Ovary (tissue), 3 donors: ENCODE measurements at regions not wholly inside any gene's neighbourhood (a gene's known extent, or its start where the extent isn't known, plus 50 kb on each side); places are given as distances from the start of the nearest gene placed in this dataset.

Experiments
- EP300 ChIP-seq: sonication (generic); formaldehyde crosslinking; IDR thresholded peaks from one replicate; pipeline ENCODE4 v1.6.1; 2017; ENCODE audit warnings: antibody characterized with exemption
- POLR2A ChIP-seq: fragments of 450-650 bp; IDR thresholded peaks from one replicate; pipeline ENCODE4 v1.6.1; 2017; ENCODE audit warnings: antibody characterized with exemption, mild to moderate bottlenecking, moderate library complexity
- TF ChIP-seq, protein P1 (sequence below), 3 donors: fragments of 450-650 bp in 2 of 3; fragments of 200-600 bp in 1 of 3; IDR thresholded peaks; one replicate each; pipeline versions ENCODE4 v1.5.1 to v1.8.0; 2016 to 2022; ENCODE audit warnings: antibody characterized with exemption in 3 of 3, mild to moderate bottlenecking in 1 of 3
- donor health status: DM: no; HTN: no; CAD: no.

DNA sequence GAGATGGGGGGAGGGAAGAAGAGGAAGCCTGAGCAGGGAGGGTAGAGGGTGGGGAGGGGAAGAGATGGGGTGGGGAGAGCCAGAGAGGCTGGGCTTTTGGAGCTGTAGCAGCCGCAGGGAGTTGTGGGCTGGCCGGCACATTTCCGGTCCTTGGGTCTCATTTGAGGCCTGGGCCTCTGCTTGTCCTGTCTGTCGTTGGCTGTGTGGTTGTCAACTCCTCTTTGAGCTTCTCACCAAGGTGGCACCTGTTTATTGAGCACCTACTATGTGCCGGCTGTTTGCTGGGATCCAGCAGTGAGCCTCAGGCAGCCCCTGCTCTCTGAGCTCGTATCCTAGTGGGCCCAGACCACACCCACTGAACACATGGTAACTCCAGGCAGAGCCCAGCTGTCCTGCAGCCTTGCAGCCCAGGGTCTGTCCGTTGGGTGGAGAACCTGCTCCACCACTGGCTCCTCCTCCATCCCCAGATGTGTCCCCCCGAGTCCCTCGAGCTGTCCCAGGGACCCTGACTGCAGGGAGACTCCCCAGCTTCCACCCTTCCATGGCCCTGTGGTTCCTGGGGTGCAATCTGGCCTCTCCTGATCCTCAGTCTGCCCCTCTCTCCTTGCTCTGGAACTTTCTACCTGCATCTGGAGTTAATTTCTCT is 164.9 kb downstream of the IRF8 start:
- TF ChIP-seq, protein P1, sequence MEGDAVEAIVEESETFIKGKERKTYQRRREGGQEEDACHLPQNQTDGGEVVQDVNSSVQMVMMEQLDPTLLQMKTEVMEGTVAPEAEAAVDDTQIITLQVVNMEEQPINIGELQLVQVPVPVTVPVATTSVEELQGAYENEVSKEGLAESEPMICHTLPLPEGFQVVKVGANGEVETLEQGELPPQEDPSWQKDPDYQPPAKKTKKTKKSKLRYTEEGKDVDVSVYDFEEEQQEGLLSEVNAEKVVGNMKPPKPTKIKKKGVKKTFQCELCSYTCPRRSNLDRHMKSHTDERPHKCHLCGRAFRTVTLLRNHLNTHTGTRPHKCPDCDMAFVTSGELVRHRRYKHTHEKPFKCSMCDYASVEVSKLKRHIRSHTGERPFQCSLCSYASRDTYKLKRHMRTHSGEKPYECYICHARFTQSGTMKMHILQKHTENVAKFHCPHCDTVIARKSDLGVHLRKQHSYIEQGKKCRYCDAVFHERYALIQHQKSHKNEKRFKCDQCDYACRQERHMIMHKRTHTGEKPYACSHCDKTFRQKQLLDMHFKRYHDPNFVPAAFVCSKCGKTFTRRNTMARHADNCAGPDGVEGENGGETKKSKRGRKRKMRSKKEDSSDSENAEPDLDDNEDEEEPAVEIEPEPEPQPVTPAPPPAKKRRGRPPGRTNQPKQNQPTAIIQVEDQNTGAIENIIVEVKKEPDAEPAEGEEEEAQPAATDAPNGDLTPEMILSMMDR (IDR thresholded peaks at IDR 0.05), result no peak
- TF ChIP-seq POLR2A (no peak), EP300 (no peak)
